Activated T-helper 1 cell treated with anti-CD3 and anti-CD28 coated beads, Interleukin-12 subunit alpha, Interleukin-12 subunit beta, Interleukin-2, Interleukin-4 antibody, amounts not matched to agents 30 ng/mL and 10 ng/mL and 1 ng/mL, durations not matched to agents 14 hours and 24 hours and 36 hours (primary cell): ENCODE measurements at regions not wholly inside any gene's neighbourhood (a gene's known extent, or its start where the extent isn't known, plus 50 kb on each side); places are given as distances from the start of the nearest gene placed in this dataset.

Experiments used
- DNase-seq: peaks from one replicate; pipeline ENCODE4 v3.0.0; 2021; ENCODE audit warnings: low spot score
- H3K27ac Mint-ChIP-seq: one replicate; pipeline ENCODE4 v1.8.0; 2021; ENCODE audit warnings: mild to moderate bottlenecking, mixed read lengths
- H3K27me3 Mint-ChIP-seq: one replicate; pipeline ENCODE4 v1.8.0; 2022; ENCODE audit warnings: mild to moderate bottlenecking, moderate library complexity, mixed read lengths; ENCODE audit not compliant: insufficient read depth
- H3K36me3 Mint-ChIP-seq: one replicate; pipeline ENCODE4 v1.8.0; 2021; ENCODE audit warnings: low read depth, mixed read lengths
- H3K4me1 Mint-ChIP-seq: one replicate; pipeline ENCODE4 v1.8.0; 2021; ENCODE audit warnings: low read depth, mixed read lengths
- H3K4me3 Mint-ChIP-seq: one replicate; pipeline ENCODE4 v1.8.0; 2021; ENCODE audit warnings: mild to moderate bottlenecking, moderate library complexity, mixed read lengths
- H3K9me3 Mint-ChIP-seq: one replicate; pipeline ENCODE4 v1.8.0; 2021; ENCODE audit warnings: mixed read lengths
- intact Hi-C: fragments of 100-400 bp; cut with micrococcal nuclease; formaldehyde crosslinking; loops from one replicate; pipeline ENCODE4 v1.15.1; 2024

- no peak for DNase-seq
- Mint-ChIP-seq H3K27me3 (no peaks in the 10 kb centered on the region), H3K27ac (no peak overlapping the region), H3K4me3 (no peak overlapping the region), H3K9me3 (no peaks in the 10 kb centered on the region), H3K36me3 (no peaks in the 10 kb centered on the region), H3K4me1 (no peaks in the 10 kb centered on the region)
- intact Hi-C loops = no loop called here
Measured at GRCh38 chr2:240301256-240301795, 134.1 kb upstream of the GPC1 start.

- Mint-ChIP-seq H3K4me3 (no peak overlapping the region), H3K4me1 (no peaks in the 10 kb centered on the region), H3K27ac (no peak overlapping the region), H3K36me3 (no peaks in the 10 kb centered on the region), H3K27me3 (no peaks in the 10 kb centered on the region), H3K9me3 (no peaks in the 10 kb centered on the region)
- intact Hi-C loops = no loop called here
- no peak for DNase-seq
Measured at GRCh38 chr2:240302041-240302440, 133.4 kb upstream of the GPC1 start.

- H3K4me1 Mint-ChIP-seq = no peaks in the 10 kb centered on the region
- no peak for DNase-seq
Measured at GRCh38 chr2:240302933-240303595, 132.4 kb upstream of the GPC1 start.

GRCh38 chr2:240303896-240304745 lies 131.3 kb upstream of the GPC1 start:
- Mint-ChIP-seq H3K27me3 (no peaks in the 10 kb centered on the region), H3K27ac (no peak overlapping the region), H3K4me3 (no peak overlapping the region), H3K9me3 (no peaks in the 10 kb centered on the region), H3K4me1 (no peaks in the 10 kb centered on the region), H3K36me3 (no peaks in the 10 kb centered on the region)
- intact Hi-C loops = no loop called here
- DNase-seq = no peak

More at GRCh38 chr2:240302933-240303595, 132.4 kb upstream of the GPC1 start:
- no peak overlapping the region for H3K4me3 Mint-ChIP-seq
- H3K36me3 Mint-ChIP-seq = no peaks in the 10 kb centered on the region
- intact Hi-C loops = no loop called here
- H3K9me3 Mint-ChIP-seq = no peaks in the 10 kb centered on the region
- no peak overlapping the region for H3K27ac Mint-ChIP-seq
- no peaks in the 10 kb centered on the region for H3K27me3 Mint-ChIP-seq

- Mint-ChIP-seq H3K4me1 (no peaks in the 10 kb centered on the region), H3K9me3 (no peaks in the 10 kb centered on the region), H3K27ac (no peak overlapping the region), H3K27me3 (no peaks in the 10 kb centered on the region), H3K36me3 (no peaks in the 10 kb centered on the region), H3K4me3 (no peak overlapping the region)
- intact Hi-C loops = no loop called here
- no peak for DNase-seq
Measured at GRCh38 chr2:240304746-240305161, 130.7 kb upstream of the GPC1 start.

- no peaks in the 10 kb centered on the region for H3K27me3 Mint-ChIP-seq
- H3K4me3 Mint-ChIP-seq = no peak overlapping the region
- H3K4me1 Mint-ChIP-seq = no peaks in the 10 kb centered on the region
- no peaks in the 10 kb centered on the region for H3K36me3 Mint-ChIP-seq
- H3K9me3 Mint-ChIP-seq = no peaks in the 10 kb centered on the region
- intact Hi-C loops = no loop called here
- no peak for DNase-seq
- H3K27ac Mint-ChIP-seq = no peak overlapping the region
Measured at GRCh38 chr2:240305369-240305962, 130.0 kb upstream of the GPC1 start.

- H3K9me3 Mint-ChIP-seq = no peaks in the 10 kb centered on the region
- no peaks in the 10 kb centered on the region for H3K27me3 Mint-ChIP-seq
- no peaks in the 10 kb centered on the region for H3K36me3 Mint-ChIP-seq
- no peaks in the 10 kb centered on the region for H3K4me1 Mint-ChIP-seq
- intact Hi-C loops = no loop called here
- no peak for DNase-seq
- no peak overlapping the region for H3K4me3 Mint-ChIP-seq
- no peak overlapping the region for H3K27ac Mint-ChIP-seq
Measured at GRCh38 chr2:240306185-240306584, 129.3 kb upstream of the GPC1 start.

- intact Hi-C loops = no loop called here
- DNase-seq = no peak
- Mint-ChIP-seq H3K9me3 (no peaks in the 10 kb centered on the region), H3K36me3 (no peaks in the 10 kb centered on the region), H3K27me3 (no peaks in the 10 kb centered on the region), H3K4me1 (no peaks in the 10 kb centered on the region), H3K4me3 (no peak overlapping the region), H3K27ac (no peak overlapping the region)
Measured at GRCh38 chr2:240308111-240308651, 127.3 kb upstream of the GPC1 start.

- no peaks in the 10 kb centered on the region for H3K36me3 Mint-ChIP-seq
- H3K27me3 Mint-ChIP-seq = no peaks in the 10 kb centered on the region
- no peak overlapping the region for H3K27ac Mint-ChIP-seq
- no peak overlapping the region for H3K4me3 Mint-ChIP-seq
- no peaks in the 10 kb centered on the region for H3K4me1 Mint-ChIP-seq
- H3K9me3 Mint-ChIP-seq = no peaks in the 10 kb centered on the region
- DNase-seq = no peak
- intact Hi-C loops = no loop called here
Measured at GRCh38 chr2:240309214-240309613, 126.2 kb upstream of the GPC1 start.

GRCh38 chr2:240310201-240310600 lies 125.3 kb upstream of the GPC1 start:
- DNase-seq = no peak
- intact Hi-C loops = no loop called here

GRCh38 chr2:240310645-240311044 lies 124.8 kb upstream of the GPC1 start:
- intact Hi-C loops = no loop called here
- no peak overlapping the region for H3K27ac Mint-ChIP-seq
- no peak for DNase-seq
- no peaks in the 10 kb centered on the region for H3K4me1 Mint-ChIP-seq
- no peaks in the 10 kb centered on the region for H3K9me3 Mint-ChIP-seq
- H3K27me3 Mint-ChIP-seq = peaks cover 4% of the 10 kb centered on the region
- H3K36me3 Mint-ChIP-seq = no peaks in the 10 kb centered on the region
- H3K4me3 Mint-ChIP-seq = no peak overlapping the region

More at GRCh38 chr2:240310201-240310600, 125.3 kb upstream of the GPC1 start:
- no peaks in the 10 kb centered on the region for H3K4me1 Mint-ChIP-seq
- peaks cover 4% of the 10 kb centered on the region for H3K27me3 Mint-ChIP-seq
- no peak overlapping the region for H3K27ac Mint-ChIP-seq
- H3K36me3 Mint-ChIP-seq = no peaks in the 10 kb centered on the region
- no peak overlapping the region for H3K4me3 Mint-ChIP-seq
- no peaks in the 10 kb centered on the region for H3K9me3 Mint-ChIP-seq

- Mint-ChIP-seq H3K27me3 (peaks cover 7% of the 10 kb centered on the region), H3K4me1 (no peaks in the 10 kb centered on the region), H3K4me3 (no peak overlapping the region), H3K27ac (no peak overlapping the region), H3K9me3 (no peaks in the 10 kb centered on the region), H3K36me3 (no peaks in the 10 kb centered on the region)
- intact Hi-C loops = no loop called here
- DNase-seq = no peak
Measured at GRCh38 chr2:240311821-240312220, 123.6 kb upstream of the GPC1 start.
